Brain microvascular endothelial cell (primary cell): ENCODE measurements at regions not wholly inside any gene's neighbourhood (a gene's known extent, or its start where the extent isn't known, plus 50 kb on each side); places are given as distances from the start of the nearest gene placed in this dataset.

Experiments used
- DNase-seq: peaks from one replicate; pipeline ENCODE4 v3.0.0-alpha.2; 2020
- H3K27ac ChIP-seq: fragments of 250-450 bp; sonication (Bioruptor Pico); 2 replicates; pipeline ENCODE4 v1.5.1; 2020; ENCODE audit warnings: mild to moderate bottlenecking, moderate library complexity
- H3K27me3 ChIP-seq: fragments of 250-450 bp; sonication (Bioruptor Pico); replicated peaks from 2 replicates; pipeline ENCODE4 v1.5.1; 2020; ENCODE audit warnings: mild to moderate bottlenecking
- H3K36me3 ChIP-seq: fragments of 250-450 bp; sonication (Bioruptor Pico); replicated peaks from 2 replicates; pipeline ENCODE4 v1.5.1; 2020; ENCODE audit warnings: mild to moderate bottlenecking
- H3K4me3 ChIP-seq: 2 replicates; pipeline ENCODE4 v1.5.1; 2011; ENCODE audit warnings: low read depth, mild to moderate bottlenecking, control low read depth, low read length, moderate library complexity
- CTCF ChIP-seq: IDR thresholded peaks from 2 replicates; pipeline ENCODE4 v1.5.1; 2011; ENCODE audit warnings: low read depth, mild to moderate bottlenecking, moderate library complexity, low read length, control low read depth, inconsistent platforms; ENCODE audit errors: missing control alignments
- in situ Hi-C: cut with HindIII; loops from 2 replicates; pipeline ENCODE4 v1.10.0; 2017; ENCODE audit warnings: low sequenced_read_pairs, low pct_ligation_motif_present

DNA sequence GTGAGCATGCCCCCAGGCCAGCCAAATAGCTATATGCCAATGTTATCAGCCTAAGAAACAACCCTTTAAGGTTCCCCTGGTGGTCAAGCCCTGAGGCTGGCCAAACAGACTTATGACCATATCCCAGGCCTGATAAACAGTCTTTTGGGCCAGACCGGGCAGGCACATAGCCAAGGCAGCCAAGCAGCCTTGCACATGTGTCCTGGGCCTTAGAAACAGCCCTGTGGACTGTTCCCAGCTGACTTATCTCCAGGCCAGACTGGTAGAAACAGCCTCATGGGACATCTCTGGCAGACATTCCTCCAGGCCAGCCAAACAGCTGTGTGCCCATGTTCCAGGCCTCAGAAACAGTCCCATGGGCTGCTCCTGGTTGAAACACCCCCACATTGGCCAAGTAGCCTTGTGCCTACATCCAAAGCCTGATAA is 295.0 kb upstream of the MGAT4C start:
- no peak for TF ChIP-seq CTCF
- in situ Hi-C loops: no loop called here

GRCh38 chr12:86550218-86551145 is 294.3 kb upstream of the MGAT4C start:
- no peak overlapping the region for H3K27ac ChIP-seq
- H3K36me3 ChIP-seq: no peaks in the 10 kb centered on the region
- in situ Hi-C loops: no loop called here
- DNase-seq: no peak
- no peaks in the 10 kb centered on the region for H3K27me3 ChIP-seq
- no peak for TF ChIP-seq CTCF
- no peak overlapping the region for H3K4me3 ChIP-seq

More for the DNA sequence above, 295.0 kb upstream of the MGAT4C start:
- no peaks in the 10 kb centered on the region for H3K27me3 ChIP-seq
- H3K36me3 ChIP-seq: no peaks in the 10 kb centered on the region
- H3K4me3 ChIP-seq: no peak overlapping the region
- H3K27ac ChIP-seq: no peak overlapping the region
- no peak for DNase-seq

DNA sequence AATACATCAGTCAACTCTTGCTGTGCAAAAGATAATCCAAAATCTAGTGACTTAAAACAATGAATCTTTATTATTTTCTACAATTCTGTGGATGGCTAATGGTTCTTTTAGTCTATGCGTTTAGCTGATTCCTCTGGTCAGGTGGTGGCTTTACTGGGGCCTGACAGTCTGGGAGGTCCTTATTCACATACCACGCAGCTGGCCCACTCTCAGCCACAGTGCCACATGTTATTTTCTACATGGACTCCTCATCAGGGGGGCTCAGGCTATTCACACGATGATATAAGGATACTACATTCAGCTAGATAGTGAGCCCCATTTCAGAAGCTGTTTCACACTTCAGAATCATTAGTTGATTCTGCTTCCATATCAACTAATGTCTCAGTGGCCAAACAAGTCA is 287.5 kb upstream of the MGAT4C start:
- H3K27me3 ChIP-seq: no peaks in the 10 kb centered on the region
- H3K4me3 ChIP-seq: no peak overlapping the region
- in situ Hi-C loops: no loop called here
- no peak overlapping the region for H3K27ac ChIP-seq
- DNase-seq: no peak
- no peak for TF ChIP-seq CTCF
- no peaks in the 10 kb centered on the region for H3K36me3 ChIP-seq

GRCh38 chr12:86530996-86531655 is 274.9 kb upstream of the MGAT4C start:
- Histone ChIP-seq H3K4me3 (no peak overlapping the region), H3K27ac (no peak overlapping the region), H3K27me3 (no peaks in the 10 kb centered on the region), H3K36me3 (no peaks in the 10 kb centered on the region)
- DNase-seq: peak; percentile 5
- TF ChIP-seq CTCF: no peak
- in situ Hi-C loops: no loop called here

- no peak for TF ChIP-seq CTCF
- no peak overlapping the region for H3K4me3 ChIP-seq
- no peak for DNase-seq
- no peaks in the 10 kb centered on the region for H3K27me3 ChIP-seq
- no peak overlapping the region for H3K27ac ChIP-seq
- in situ Hi-C loops: no loop called here
- H3K36me3 ChIP-seq: no peaks in the 10 kb centered on the region
These were observed 269.9 kb upstream of the MGAT4C start for GRCh38 chr12:86526060-86526595.
